Esophagus squamous epithelium (tissue), 4 donors: ENCODE measurements at regions not wholly inside any gene's neighbourhood (a gene's known extent, or its start where the extent isn't known, plus 50 kb on each side); places are given as distances from the start of the nearest gene placed in this dataset.

Experiments
- CTCF ChIP-seq, 6 experiments: fragments of 450-650 bp in 4 of 6; fragments of 200-600 bp in 2 of 6; sonication (generic) in 2 of 6; IDR thresholded peaks; one replicate each; pipeline ENCODE4 v1.5.1; 2016 to 2019; ENCODE audit warnings: antibody characterized with exemption in 6 of 6, mild to moderate bottlenecking in 4 of 6, moderate library complexity in 4 of 6
- POLR2A ChIP-seq, 4 donors: fragments of 450-650 bp; IDR thresholded peaks; one replicate each; pipeline ENCODE4 v1.6.1; 2017; ENCODE audit warnings: antibody characterized with exemption in 4 of 4, mild to moderate bottlenecking in 4 of 4, moderate library complexity in 3 of 4

GRCh38 chr21:41098076-41098475, 69.9 kb upstream of the BACE2 start:
- TF ChIP-seq POLR2A (IDR thresholded peaks at IDR 0.05) (no peak), CTCF (IDR thresholded peaks at IDR 0.05) (no peak)
